Kasumi-1 (cell line): ENCODE measurements at regions not wholly inside any gene's neighbourhood (a gene's known extent, or its start where the extent isn't known, plus 50 kb on each side); places are given as distances from the start of the nearest gene placed in this dataset.
"Not testable (repeated sequence)": the region's sequence is repeated elsewhere in the genome, so short reads cannot be mapped to it uniquely, and the experiment has no call there.

Source experiments
- DNase-seq, 2 experiments: peaks; one replicate each; lab custom pipeline; 2025; lab: John Stamatoyannopoulos, UW

DNA sequence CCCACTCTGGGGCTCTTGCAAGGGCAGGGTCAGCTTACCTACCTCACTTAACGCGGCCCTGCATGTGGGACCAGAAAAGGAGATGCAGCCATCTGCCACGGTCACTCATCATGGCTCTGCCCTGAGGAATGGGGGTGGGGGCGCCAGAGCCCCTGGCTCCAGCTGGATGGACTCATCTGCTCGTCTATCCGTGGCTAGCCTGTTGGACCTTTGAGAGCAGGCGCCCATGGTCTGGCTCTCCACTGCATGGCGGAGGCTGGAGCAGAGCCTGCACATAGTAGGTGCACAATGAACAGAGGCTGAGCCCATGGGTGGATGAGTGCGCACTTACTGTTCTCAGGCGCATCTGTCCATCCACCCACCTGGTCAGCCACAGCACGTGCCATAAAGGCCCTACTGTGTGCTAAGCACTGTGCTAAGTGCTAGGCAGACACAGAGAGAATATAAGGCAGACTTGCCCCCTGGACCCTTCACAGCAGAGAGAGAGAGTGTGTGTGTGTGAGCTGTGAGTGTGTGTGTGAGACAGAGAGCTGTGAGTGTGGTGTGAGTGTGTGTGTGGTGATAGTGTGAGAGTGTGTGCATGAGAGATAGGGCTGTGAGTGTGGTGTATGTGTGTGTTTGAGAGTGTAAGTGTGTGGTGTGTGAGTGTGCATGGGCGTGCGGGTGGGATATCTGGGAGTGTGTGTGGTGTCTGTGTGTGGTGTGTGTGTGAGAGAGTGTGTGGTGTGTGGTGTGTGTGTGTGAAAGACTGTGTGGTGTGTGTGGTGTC, 151.3 kb downstream of the TFCP2L1 start:
- DNase-seq: no peak

GRCh38 chr2:121134728-121135127, 150.3 kb downstream of the TFCP2L1 start:
- DNase-seq: no peak

- DNase-seq: no peak
Measured at GRCh38 chr2:121135168-121135853, 149.7 kb downstream of the TFCP2L1 start.

DNA sequence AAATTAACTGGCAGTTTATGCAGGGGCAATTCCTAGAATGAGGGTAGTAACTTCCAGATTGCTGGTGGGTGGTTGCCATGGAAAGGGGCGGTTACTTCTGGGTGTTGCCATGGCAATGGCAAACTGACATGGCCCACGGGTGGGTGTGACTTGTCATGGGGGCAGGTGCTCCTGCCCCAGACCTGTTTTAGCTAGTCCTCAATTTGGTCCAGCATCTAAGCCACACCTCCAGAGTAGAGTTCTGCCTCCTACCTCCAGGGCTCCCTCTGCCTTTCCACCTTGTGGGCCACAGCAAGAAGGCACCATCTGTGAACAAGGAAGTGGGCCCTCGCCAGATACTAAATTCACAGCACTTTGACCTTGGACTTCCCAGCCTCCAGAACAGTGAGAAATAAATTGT, 148.7 kb downstream of the TFCP2L1 start:
- no peak for DNase-seq

DNA sequence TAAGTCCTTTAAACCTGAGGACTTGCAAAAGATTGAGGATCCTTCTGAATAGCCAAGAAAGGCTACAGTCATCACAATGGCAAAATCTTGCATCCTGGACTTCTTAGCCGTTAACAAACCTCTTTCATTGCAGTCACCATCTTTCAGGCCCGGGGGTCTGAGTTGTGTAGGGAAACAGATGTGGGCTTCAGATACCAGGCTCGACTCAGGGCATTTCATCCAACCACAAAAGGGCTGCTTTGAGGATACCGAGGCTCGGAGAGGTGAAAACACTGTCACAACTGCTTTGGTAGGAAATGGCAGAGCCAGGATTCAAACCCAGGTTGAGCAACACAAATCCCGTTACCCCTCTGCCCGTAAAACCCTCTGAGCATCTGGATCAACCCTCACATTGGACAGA, 147.4 kb downstream of the TFCP2L1 start:
- no peak for DNase-seq

- no peak for DNase-seq
Measured at GRCh38 chr2:121140734-121141133, 144.3 kb downstream of the TFCP2L1 start.

DNA sequence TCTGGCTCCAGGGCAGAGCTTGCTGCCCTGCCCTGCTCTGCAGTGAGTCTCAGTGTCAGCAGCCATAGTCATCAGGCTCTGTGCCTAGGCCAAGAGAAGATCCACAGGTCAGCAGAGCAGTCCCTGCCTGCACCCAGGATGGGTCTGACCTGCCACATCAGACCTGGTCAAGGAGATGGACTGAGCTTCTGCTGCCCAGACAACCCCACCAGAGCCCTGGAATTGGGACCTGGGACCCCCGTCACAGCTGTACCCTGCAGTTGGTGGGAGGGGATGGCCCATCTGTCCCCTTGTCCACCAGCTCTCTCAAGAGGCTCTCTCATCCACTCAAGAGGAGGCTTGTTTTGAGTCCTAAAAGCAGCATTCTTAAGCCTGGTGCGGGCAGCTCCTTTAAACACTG, 142.6 kb downstream of the TFCP2L1 start:
- no peak for DNase-seq

- no peak for DNase-seq
Measured at GRCh38 chr2:121144111-121144510, 140.9 kb downstream of the TFCP2L1 start.

DNA sequence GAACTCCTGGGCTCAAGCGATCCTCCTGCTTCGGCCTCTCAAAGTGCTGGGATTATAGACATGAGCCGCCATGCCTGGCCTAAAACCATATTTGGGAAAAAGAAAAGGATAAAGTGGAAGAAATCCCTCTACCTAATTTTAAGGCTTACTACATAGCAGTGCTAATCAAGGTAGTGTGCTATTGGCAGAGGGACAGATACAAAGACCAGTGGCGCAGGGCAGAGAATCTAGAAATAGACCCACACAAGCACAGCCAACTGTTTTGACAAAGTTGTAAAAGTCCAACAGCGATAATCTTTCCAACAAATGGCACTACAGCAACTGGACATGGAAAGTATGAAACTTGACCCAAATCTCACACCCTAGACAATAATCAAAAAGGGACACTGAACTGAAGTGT, 138.4 kb downstream of the TFCP2L1 start:
- no peak for DNase-seq

DNA sequence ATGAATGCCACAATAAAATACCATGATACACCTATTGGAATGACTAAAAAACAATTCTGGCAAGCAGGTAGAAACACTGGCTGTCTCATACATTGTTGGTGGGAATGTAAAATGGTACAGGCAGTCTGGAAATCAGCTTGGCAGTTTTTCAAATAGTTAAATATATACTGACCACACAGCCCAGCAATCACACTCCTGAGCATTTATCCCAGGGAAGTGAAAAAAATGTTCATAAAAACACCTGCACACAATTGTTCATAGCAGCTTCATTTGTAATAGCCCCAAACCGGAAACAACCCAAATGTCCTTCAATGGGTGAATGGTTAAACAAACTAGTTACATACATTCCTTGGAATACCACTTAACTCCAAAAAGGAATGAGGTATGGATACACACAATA, 137.2 kb downstream of the TFCP2L1 start:
- no peak for DNase-seq

DNA sequence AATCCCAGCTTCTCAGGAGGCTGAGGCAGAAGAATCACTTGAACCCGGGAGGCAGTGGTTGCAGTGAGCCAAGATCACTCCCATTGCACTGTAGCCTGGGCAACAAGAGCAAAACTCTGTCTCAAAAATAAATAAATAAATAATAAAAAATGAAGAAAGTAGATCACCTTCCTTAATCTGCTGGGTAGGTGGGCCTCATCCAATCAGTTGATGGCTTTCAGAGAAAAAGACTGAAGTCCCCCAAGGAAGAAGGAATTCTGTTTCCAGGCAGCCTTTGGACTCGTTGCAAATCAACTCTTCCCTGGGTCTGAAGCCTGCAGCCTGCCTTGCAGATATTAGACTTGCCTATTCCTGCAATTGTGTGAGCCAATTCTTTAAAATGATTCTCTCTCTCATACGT, 136.5 kb downstream of the TFCP2L1 start:
- no peak for DNase-seq

DNA sequence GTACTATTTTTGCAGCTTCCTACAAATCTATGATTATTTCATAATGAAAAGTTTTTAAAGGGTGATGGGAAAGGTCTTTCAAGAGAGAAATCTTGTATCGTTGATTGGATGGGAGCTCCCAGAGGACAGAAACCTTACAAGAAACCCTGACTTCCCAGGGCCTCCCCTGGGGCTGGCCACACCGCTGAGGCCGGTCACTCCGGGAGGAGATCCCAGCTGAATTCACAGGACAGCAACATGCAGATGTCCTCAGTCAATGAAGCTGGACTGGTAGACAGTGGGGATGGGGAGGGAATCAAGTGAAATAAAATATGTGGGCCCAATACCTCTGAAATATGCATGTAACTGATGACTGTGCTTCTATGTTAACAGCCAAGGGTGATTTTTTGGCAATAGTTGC, 135.6 kb downstream of the TFCP2L1 start:
- no peak for DNase-seq

GRCh38 chr2:121150126-121150525, 134.9 kb downstream of the TFCP2L1 start:
- DNase-seq: no peak

GRCh38 chr2:121150713-121151112, 134.3 kb downstream of the TFCP2L1 start:
- no peak for DNase-seq

DNA sequence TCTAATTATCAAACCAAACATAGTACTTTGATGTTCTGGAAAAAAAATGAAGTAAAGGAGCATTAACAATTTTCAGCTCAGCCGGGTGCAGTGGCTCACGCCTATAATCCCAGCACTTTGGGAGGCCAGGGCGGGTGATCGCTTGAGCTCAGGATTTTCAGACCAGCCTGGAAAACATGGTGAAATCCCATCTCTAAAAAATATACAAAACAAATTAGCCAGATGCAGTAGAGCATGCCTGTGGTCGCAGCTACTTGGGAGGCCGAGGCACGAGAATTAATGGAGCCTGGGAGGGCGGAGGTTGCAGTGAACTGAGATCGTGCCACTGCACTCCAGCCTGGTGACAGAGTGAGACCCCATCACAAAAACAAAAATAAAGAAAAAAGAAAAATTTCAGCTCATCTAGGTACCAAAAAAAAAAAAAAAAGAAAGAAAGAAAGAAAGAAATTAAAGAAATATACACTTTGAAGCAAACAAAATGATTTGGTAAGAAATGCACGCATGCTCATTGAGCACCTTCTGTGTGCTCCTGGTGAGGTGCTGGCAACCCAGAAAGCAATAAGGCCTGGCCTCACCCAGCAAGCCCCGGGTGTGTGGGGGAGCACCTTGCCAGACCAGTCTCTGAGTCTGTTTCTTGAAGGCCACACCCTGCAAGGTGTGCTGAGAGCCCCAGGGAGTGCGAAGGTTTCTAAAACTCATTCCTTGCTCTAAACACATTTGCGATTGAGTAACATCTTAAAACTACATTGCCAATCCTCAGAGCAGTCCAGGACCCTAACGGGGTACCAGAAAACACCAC, 133.5 kb downstream of the TFCP2L1 start:
- no peak for DNase-seq

DNA sequence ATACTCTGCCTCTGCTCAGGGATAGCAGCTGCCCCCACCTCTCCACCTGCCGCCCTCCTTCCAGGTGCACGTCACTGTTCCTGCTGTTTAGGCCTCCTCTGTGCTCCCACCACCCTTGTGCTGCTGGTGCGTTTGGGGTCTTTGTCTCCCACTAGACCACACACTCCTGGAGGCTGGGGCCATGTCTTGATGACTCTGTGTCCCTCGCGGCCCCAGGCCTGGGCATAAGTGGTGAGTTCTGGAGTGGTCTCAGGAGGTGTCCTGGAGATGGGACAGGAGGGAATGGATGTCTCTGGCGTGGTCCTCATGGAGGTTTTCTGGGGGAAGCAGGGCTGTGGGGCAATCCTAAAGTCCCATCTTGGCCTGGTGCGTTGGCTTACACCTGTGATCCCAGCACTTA, 132.1 kb downstream of the TFCP2L1 start:
- no peak for DNase-seq

DNA sequence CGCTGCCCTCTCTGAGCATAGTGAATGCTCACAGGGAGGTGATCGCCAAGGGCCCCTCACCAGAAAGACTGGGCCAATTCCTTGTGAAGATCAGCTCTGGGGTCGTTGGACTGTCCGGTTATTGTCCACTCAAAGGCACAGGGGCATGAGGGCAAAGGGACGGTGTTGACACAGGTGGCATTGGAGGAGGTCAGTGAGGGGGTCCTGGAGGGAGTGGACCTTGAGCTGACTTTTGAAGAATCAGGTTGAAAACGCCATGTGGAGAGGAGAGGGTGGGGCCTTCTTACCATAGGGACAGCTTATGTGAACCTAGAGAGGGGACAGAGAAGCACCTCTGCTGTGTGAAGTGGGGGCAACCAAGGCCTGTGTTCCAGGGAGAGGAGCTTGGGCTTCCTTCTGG, 131.5 kb downstream of the TFCP2L1 start:
- DNase-seq: no peak

DNA sequence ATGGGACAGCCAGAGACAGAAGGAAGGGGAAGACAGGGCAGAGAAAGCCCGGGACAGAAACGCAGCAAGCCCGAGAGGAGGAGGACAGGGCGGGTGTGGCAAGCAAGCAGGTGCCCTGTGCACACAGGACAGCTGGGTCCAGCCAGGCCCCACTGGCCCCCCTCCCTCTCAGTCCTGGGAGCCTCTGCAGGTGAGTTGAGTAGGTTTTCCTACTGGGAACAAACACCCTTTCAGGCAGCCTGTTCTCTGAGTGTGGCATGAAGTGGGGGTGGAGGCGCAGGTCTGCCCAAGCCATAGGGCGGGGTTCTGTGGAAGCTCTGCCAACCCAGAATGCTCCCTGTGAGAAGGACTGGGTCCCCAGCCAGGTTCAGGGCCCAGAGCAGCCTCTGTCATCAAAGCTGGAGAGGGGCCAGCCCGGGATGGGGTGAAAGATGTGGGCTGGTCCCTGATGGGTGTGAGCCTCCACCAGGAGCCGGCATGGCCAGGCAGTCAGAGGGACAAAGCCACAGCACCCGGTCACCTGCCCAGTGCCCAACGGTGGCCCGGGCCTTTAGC, 129.4 kb downstream of the TFCP2L1 start:
- DNase-seq: no peak

DNA sequence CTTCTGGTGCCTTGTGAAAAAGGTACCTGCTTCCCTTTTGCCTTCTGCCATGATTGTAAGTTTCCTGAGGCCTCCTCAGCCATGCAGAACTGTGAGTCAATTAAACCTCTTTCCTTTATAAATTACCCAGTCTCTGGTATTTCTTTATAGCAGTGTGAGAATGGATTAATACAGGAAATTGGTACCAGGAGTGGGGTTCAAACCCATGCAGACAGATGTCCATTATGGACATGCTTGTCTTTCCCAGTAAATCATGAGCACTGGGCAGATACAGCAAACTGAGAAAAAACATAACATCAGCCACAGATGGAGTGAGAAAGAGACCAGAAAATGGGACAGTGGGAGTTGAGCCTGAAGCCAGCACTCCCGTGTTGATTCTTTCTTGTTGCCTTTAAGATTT, 127.5 kb downstream of the TFCP2L1 start:
- DNase-seq: not testable (repeated sequence)

- no peak for DNase-seq
Measured at GRCh38 chr2:121159291-121160071, 125.5 kb downstream of the TFCP2L1 start.

DNA sequence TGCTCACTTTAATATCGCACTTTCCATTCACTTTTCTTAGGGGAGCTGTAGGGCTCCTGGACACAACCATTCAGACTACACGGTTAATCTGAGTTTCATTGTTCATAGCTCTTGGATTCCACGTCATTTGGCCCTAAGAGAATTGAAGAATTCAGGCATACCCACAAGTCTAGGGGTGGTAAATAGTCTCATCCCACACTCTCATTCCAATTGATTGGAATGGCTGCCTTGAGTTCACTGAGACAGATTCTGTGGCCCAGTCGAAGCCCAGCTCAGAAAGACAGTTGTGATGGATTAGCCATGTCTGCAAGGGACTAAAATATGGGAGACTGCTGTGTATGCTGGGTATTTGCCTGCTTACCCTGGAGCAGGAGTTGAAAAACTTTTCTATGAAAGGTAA, 124.6 kb downstream of the TFCP2L1 start:
- DNase-seq: no peak

DNA sequence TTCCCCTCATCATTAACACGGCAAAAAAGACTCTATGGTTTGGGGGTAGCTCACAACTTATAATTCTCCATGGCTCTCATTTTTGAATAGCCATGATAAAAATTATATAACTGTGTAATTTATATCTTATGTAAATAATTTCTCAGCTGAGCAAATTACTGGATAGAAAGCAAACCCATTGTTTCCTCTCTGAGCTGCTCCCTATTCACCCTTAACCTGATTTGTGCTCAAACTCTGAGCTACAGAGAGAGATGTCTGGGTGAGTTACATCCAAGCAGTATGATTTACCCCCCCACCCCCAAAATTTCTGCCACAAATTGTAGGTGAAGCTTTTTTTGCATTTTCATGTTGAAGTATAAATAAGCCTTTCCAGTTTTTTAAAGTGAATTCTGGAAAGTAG, 123.7 kb downstream of the TFCP2L1 start:
- no peak for DNase-seq
